ENCODE measurements at regions not wholly inside any gene's neighbourhood (a gene's known extent, or its start where the extent isn't known, plus 50 kb on each side); places are given as distances from the start of the nearest gene placed in this dataset.

DNA sequence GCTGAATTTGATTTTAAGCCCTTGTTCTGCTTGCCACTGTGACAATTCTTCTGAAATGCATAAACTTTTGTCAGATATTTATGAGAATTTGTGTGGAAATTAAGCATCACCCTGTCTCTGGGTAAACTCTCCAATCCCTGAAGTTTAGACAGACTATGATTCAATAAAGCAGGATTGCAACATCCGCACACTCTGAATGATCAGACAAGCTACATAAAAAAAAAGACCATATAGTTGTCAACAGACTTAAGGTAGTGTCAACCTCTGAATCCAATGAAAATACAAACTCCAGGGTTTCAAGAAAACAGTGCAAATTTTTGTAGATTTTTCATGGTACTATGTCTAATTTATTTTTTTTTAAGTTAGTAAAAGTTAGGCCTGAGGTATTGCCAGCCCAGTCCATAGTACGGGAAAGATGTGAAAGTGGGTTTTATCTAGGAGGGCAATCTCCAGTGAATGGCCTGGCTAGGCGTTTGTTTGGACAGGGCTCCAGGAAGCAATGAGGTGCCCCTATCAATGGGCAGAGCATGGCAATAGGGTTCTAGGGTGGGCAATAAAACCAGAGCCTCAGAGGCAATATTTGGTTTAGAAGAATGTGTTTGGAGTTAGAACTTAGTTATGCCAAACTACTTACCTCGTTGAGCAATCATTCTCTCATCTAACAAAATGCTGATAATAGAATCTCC, 762.6 kb upstream of the SEMA6A start:
- TF ChIP-seq, protein P1, sequence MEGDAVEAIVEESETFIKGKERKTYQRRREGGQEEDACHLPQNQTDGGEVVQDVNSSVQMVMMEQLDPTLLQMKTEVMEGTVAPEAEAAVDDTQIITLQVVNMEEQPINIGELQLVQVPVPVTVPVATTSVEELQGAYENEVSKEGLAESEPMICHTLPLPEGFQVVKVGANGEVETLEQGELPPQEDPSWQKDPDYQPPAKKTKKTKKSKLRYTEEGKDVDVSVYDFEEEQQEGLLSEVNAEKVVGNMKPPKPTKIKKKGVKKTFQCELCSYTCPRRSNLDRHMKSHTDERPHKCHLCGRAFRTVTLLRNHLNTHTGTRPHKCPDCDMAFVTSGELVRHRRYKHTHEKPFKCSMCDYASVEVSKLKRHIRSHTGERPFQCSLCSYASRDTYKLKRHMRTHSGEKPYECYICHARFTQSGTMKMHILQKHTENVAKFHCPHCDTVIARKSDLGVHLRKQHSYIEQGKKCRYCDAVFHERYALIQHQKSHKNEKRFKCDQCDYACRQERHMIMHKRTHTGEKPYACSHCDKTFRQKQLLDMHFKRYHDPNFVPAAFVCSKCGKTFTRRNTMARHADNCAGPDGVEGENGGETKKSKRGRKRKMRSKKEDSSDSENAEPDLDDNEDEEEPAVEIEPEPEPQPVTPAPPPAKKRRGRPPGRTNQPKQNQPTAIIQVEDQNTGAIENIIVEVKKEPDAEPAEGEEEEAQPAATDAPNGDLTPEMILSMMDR (IDR thresholded peaks at IDR 0.05; ENCODE audit: low read depth, low read length) = no peak
- TF ChIP-seq EZH2phosphoT487 (IDR thresholded peaks at IDR 0.05; ENCODE audit: low read depth) = no peak

Measured in OCI-LY3 (cell line).